Peyer's patch (tissue), 4 donors: ENCODE measurements at regions not wholly inside any gene's neighbourhood (a gene's known extent, or its start where the extent isn't known, plus 50 kb on each side); places are given as distances from the start of the nearest gene placed in this dataset.

Experiments
- DNase-seq, 3 donors: peaks; one replicate each; pipeline ENCODE4 v3.0.0-alpha.2; 2017 to 2019
- H3K27ac ChIP-seq, 4 donors: fragments of 200-600 bp; sonication (generic); one replicate each; pipeline ENCODE4 v1.5.1; 2016 to 2019
- H3K27me3 ChIP-seq, 2 donors: fragments of 200-600 bp; sonication (generic); one replicate each; pipeline ENCODE4 v1.5.1; 2019
- H3K36me3 ChIP-seq, 3 donors: fragments of 200-600 bp; sonication (generic); one replicate each; pipeline ENCODE4 v1.5.1; 2016 to 2019
- H3K4me1 ChIP-seq, 4 donors: fragments of 200-600 bp; sonication (generic); one replicate each; pipeline ENCODE4 v1.5.1; 2016 to 2019
- H3K4me3 ChIP-seq, 4 donors: fragments of 200-600 bp; sonication (generic); 1 replicate in 3 of 4; 2 replicates in 1 of 4; pipeline ENCODE4 v1.5.1; 2016 to 2019; ENCODE audit warnings: mild to moderate bottlenecking in 1 of 4
- H3K9me3 ChIP-seq, 4 donors: fragments of 200-600 bp; sonication (generic); one replicate each; pipeline ENCODE4 v1.5.1; 2016 to 2019; ENCODE audit warnings: mild to moderate bottlenecking in 1 of 4
- POLR2A ChIP-seq, 2 donors: fragments of 450-650 bp; IDR thresholded peaks; one replicate each; pipeline ENCODE4 v1.5.1; 2017; ENCODE audit warnings: antibody characterized with exemption in 2 of 2, mild to moderate bottlenecking in 2 of 2, moderate library complexity in 2 of 2
- TF ChIP-seq, protein P1 (sequence below), 6 experiments: fragments of 450-650 bp in 4 of 6; fragments of 200-600 bp in 2 of 6; sonication (generic) in 1 of 6; IDR thresholded peaks; one replicate each; pipeline ENCODE4 v1.5.1; 2017 to 2019; ENCODE audit warnings: antibody characterized with exemption in 6 of 6, mild to moderate bottlenecking in 3 of 6, moderate library complexity in 1 of 6

DNA sequence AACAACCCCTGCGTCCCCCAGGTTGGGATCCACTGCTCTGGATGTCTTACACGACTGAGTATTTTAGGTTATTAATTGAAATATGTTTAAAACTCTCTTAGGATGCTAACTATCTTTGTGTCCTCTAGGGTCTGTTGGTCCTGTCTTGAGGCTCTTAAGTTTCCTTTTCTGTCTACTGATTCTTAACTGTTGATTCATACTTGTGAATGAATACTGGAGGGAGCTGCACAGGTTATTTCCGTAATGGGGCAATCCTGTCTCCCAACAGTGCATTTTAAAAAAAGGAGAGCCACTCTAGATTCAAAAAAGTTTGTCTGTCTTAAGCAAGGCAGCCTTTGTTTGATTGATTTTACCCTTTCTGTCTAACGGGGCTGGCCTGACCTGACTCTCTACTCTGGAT is 237.6 kb upstream of the POM121L12 start:
- no peak overlapping the region for H3K27ac ChIP-seq
- no peaks in the 10 kb centered on the region for H3K4me1 ChIP-seq
- DNase-seq, result no peak
- no peaks in the 10 kb centered on the region for H3K36me3 ChIP-seq
- H3K27me3 ChIP-seq, result no peaks in the 10 kb centered on the region
- no peak for TF ChIP-seq POLR2A (IDR thresholded peaks at IDR 0.05)
- TF ChIP-seq, protein P1, sequence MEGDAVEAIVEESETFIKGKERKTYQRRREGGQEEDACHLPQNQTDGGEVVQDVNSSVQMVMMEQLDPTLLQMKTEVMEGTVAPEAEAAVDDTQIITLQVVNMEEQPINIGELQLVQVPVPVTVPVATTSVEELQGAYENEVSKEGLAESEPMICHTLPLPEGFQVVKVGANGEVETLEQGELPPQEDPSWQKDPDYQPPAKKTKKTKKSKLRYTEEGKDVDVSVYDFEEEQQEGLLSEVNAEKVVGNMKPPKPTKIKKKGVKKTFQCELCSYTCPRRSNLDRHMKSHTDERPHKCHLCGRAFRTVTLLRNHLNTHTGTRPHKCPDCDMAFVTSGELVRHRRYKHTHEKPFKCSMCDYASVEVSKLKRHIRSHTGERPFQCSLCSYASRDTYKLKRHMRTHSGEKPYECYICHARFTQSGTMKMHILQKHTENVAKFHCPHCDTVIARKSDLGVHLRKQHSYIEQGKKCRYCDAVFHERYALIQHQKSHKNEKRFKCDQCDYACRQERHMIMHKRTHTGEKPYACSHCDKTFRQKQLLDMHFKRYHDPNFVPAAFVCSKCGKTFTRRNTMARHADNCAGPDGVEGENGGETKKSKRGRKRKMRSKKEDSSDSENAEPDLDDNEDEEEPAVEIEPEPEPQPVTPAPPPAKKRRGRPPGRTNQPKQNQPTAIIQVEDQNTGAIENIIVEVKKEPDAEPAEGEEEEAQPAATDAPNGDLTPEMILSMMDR (IDR thresholded peaks at IDR 0.05), result no peak
- H3K4me3 ChIP-seq, result no peak overlapping the region
- H3K9me3 ChIP-seq, result no peaks in the 10 kb centered on the region

DNA sequence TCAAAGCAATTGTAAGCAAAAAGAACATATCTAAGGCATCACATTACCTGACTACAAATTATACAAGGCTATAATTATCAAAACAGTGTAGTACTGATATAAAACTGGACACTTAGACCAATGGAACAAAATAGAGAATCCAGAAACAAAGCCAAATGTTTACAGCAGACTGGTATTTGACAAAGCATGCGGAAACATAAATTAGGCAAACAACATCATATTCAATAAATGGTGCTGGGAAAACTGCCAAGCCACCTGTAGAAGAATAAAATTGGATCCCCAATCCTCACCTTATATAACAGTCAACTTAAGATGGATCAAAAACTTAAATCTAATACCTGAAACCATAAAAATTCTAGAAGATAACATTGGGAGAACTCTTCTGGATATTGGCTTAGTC is 240.8 kb upstream of the POM121L12 start:
- DNase-seq, result no peak
- no peaks in the 10 kb centered on the region for H3K36me3 ChIP-seq
- TF ChIP-seq POLR2A (IDR thresholded peaks at IDR 0.05), result no peak
- TF ChIP-seq, protein P1 (IDR thresholded peaks at IDR 0.05), result no peak
- no peak overlapping the region for H3K4me3 ChIP-seq
- no peaks in the 10 kb centered on the region for H3K27me3 ChIP-seq
- H3K9me3 ChIP-seq, result no peaks in the 10 kb centered on the region
- no peaks in the 10 kb centered on the region for H3K4me1 ChIP-seq
- H3K27ac ChIP-seq, result no peak overlapping the region

DNA sequence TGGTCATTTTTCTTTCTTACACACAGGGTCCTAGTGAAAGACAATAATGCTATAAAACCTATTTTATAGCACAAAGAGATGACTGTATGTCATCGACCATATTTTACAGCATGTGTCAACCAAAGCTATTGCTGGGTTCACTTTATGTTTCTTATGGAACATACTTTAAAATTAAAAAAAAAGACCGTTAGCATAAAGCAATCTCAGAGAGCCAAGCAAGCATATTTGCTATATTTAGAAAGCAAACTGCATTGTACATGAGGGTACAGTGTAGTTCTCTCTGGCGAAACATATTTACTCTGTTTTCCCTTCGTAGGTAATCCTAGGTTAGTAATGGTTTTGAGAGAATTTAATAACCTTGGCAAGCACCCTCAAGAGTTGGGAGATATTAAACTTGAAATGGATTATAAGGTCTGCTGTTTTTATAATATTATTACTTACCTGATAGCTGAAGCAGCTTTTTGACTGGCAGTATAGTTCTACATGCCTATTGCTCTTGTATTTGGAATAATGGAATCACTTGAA is 244.2 kb upstream of the POM121L12 start:
- Histone ChIP-seq H3K27ac (no peak overlapping the region), H3K27me3 (no peaks in the 10 kb centered on the region), H3K36me3 (no peaks in the 10 kb centered on the region), H3K9me3 (no peaks in the 10 kb centered on the region), H3K4me3 (no peak overlapping the region), H3K4me1 (no peaks in the 10 kb centered on the region)
- TF ChIP-seq, protein P1 (IDR thresholded peaks at IDR 0.05), result no peak
- no peak for TF ChIP-seq POLR2A (IDR thresholded peaks at IDR 0.05)
- no peak for DNase-seq

DNA sequence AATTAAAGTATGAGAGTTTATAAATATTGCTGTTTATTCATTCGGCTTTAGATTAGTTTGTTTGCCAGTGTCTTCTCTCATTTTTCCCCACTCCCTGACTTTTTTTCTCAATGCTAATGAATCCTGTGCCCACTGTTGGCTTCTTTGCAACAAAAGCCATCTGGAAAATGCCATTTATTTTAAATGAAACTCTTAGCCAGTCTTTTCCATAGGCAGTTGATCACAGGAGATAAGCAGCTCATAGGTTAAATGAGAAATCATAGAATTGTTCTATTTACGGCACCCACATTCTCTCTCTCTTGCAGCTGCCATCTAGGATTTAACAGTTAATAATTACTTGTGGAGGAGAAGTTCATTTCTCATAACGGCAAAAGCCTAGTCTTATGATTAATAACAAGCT is 249.3 kb upstream of the POM121L12 start:
- Histone ChIP-seq H3K27ac (no peak overlapping the region), H3K9me3 (no peaks in the 10 kb centered on the region), H3K4me3 (no peak overlapping the region), H3K4me1 (no peaks in the 10 kb centered on the region), H3K36me3 (no peaks in the 10 kb centered on the region), H3K27me3 (no peaks in the 10 kb centered on the region)
- TF ChIP-seq, protein P1 (IDR thresholded peaks at IDR 0.05), result no peak
- no peak for TF ChIP-seq POLR2A (IDR thresholded peaks at IDR 0.05)
- no peak for DNase-seq

DNA sequence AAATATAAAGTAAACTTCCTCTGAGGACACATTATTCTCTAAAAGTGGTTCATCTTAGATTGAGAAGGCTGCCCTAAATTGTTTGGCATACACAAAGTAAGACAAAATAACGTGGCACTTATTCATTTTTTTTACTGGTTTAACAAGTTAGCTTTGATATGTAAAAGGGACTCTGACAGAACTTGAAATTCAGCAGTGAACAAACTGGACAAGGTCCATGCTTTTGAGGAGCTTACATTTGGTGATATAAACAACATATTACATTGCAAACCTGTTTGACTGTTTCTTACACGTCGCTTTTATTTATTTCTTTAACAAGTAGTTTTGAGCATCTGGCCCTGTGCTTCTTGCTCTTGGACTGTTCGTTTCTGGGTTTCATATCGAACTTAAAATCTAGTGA is 253.1 kb upstream of the POM121L12 start:
- no peak for TF ChIP-seq POLR2A (IDR thresholded peaks at IDR 0.05)
- TF ChIP-seq, protein P1 (IDR thresholded peaks at IDR 0.05), result no peak
- Histone ChIP-seq H3K27me3 (no peaks in the 10 kb centered on the region), H3K27ac (no peak overlapping the region), H3K36me3 (no peaks in the 10 kb centered on the region), H3K4me3 (no peak overlapping the region), H3K9me3 (no peaks in the 10 kb centered on the region), H3K4me1 (no peaks in the 10 kb centered on the region)
- no peak for DNase-seq

DNA sequence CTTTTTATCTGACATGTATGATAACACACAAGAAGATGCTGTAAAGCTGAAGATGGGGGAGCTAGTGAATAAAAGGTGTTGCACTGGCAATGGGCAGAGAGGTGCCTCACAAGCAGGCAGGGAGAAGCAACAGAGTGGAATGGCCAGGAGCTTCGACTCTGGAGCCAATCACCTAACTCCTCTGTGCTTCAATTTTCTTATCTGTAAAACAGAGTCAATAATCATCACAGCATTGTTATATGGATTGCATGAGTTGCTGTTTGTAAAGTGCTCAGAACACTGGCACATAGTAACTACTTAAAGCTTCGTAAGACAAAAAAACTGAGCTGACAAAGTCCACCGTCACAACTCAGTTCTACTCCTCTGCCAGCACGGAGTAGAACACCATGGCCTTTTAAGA is 254.2 kb upstream of the POM121L12 start:
- Histone ChIP-seq H3K4me3 (no peak overlapping the region), H3K27me3 (no peaks in the 10 kb centered on the region), H3K36me3 (no peaks in the 10 kb centered on the region), H3K9me3 (no peaks in the 10 kb centered on the region), H3K27ac (no peak overlapping the region), H3K4me1 (no peaks in the 10 kb centered on the region)
- DNase-seq, result no peak
- TF ChIP-seq POLR2A (IDR thresholded peaks at IDR 0.05), result no peak
- TF ChIP-seq, protein P1 (IDR thresholded peaks at IDR 0.05), result no peak
